WTC11 (cell line): ENCODE measurements at regions not wholly inside any gene's neighbourhood (a gene's known extent, or its start where the extent isn't known, plus 50 kb on each side); places are given as distances from the start of the nearest gene placed in this dataset.
A peak's percentile ranks its signal among the peaks of the same experiment; 100 is the strongest.

ENCODE experiments used
- ATAC-seq: fragments of 200-7000 bp; cut with Tn5 transposase; 2 replicates; pipeline ENCODE4 v1.10.0; 2021; ENCODE audit warnings: mild to moderate bottlenecking, moderate library complexity
- CTCF ChIA-PET: fragments of 300-600 bp; sonication (Branson Sonifier 250); formaldehyde crosslinking; loops from one replicate; lab custom pipeline; 2021; ENCODE audit warnings: antibody characterized with exemption; lab: Charles Lee
- POLR2A ChIA-PET: fragments of 350-600 bp; sonication (Branson Sonifier 250); formaldehyde crosslinking; loops from one replicate; lab custom pipeline; 2021; ENCODE audit warnings: antibody characterized with exemption; lab: Charles Lee
- DNase-seq: peaks from one replicate; pipeline ENCODE4 v3.0.0; 2021; ENCODE audit warnings: low spot score
- H3K27ac Mint-ChIP-seq: 2 replicates; pipeline ENCODE4 v1.8.0; 2021; ENCODE audit warnings: mixed read lengths
- H3K27me3 Mint-ChIP-seq: 2 replicates; pipeline ENCODE4 v1.8.0; 2021; ENCODE audit warnings: low read depth, mild to moderate bottlenecking, moderate library complexity, mixed read lengths
- H3K36me3 Mint-ChIP-seq: 2 replicates; pipeline ENCODE4 v1.8.0; 2021; ENCODE audit warnings: mixed read lengths
- H3K4me1 Mint-ChIP-seq: 2 replicates; pipeline ENCODE4 v1.8.0; 2022; ENCODE audit warnings: mixed read lengths
- H3K4me3 Mint-ChIP-seq: 2 replicates; pipeline ENCODE4 v1.8.0; 2021; ENCODE audit warnings: mild to moderate bottlenecking, moderate library complexity, mixed read lengths
- H3K9me3 Mint-ChIP-seq: 2 replicates; pipeline ENCODE4 v1.8.0; 2021; ENCODE audit warnings: mixed read lengths
- ATF1 ChIP-seq: sonication (generic); formaldehyde crosslinking; IDR thresholded peaks from 2 replicates; pipeline ENCODE4 v1.8.1; 2023; ENCODE audit warnings: mild to moderate bottlenecking, moderate library complexity, missing genetic modification reagents
- ETV6 ChIP-seq: sonication (generic); formaldehyde crosslinking; IDR thresholded peaks from 2 replicates; pipeline ENCODE4 v1.8.1; 2022; ENCODE audit warnings: mild to moderate bottlenecking, missing genetic modification reagents
- GABPB1 ChIP-seq: sonication (generic); formaldehyde crosslinking; IDR thresholded peaks from 2 replicates; pipeline ENCODE4 v1.8.1; 2023; ENCODE audit warnings: mild to moderate bottlenecking, missing genetic modification reagents
- HMGA2 ChIP-seq: fragments of 250-450 bp; sonication (Bioruptor Pico); IDR thresholded peaks from 2 replicates; pipeline ENCODE4 v1.4.0; 2021; ENCODE audit warnings: mild to moderate bottlenecking, moderate library complexity
- IRF2 ChIP-seq: sonication (generic); formaldehyde crosslinking; IDR thresholded peaks from 2 replicates; pipeline ENCODE4 v1.8.0; 2022; ENCODE audit warnings: low read depth, missing genetic modification reagents, borderline replicate concordance
- OVOL2 ChIP-seq: fragments of 250-450 bp; sonication (Bioruptor Pico); IDR thresholded peaks from 2 replicates; pipeline ENCODE4 v1.9.0; 2021; ENCODE audit warnings: mild to moderate bottlenecking, borderline replicate concordance
- ZNF219 ChIP-seq: sonication (generic); formaldehyde crosslinking; IDR thresholded peaks from 2 replicates; pipeline ENCODE4 v1.8.0; 2023; ENCODE audit warnings: missing genetic modification reagents, mild to moderate bottlenecking, borderline replicate concordance
- ZNF423 ChIP-seq: fragments of 250-450 bp; sonication (Bioruptor Pico); IDR thresholded peaks from 2 replicates; pipeline ENCODE4 v2.1.2; 2022; ENCODE audit warnings: mild to moderate bottlenecking, moderate library complexity
- TF ChIP-seq, protein P1 (sequence below): sonication (generic); formaldehyde crosslinking; IDR thresholded peaks from 2 replicates; pipeline ENCODE4 v1.8.0; 2022; ENCODE audit warnings: mild to moderate bottlenecking, missing genetic modification reagents
- TF ChIP-seq, protein P2 (sequence below): sonication (generic); formaldehyde crosslinking; IDR thresholded peaks from 2 replicates; pipeline ENCODE4 v1.8.1; 2023; ENCODE audit warnings: mild to moderate bottlenecking, missing genetic modification reagents, moderate library complexity
- TF ChIP-seq, protein P3 (sequence below): fragments of 200-600 bp; IDR thresholded peaks from 2 replicates; pipeline ENCODE4 v1.8.0; 2022; ENCODE audit warnings: antibody characterized with exemption
- TF ChIP-seq, protein P4 (sequence below): fragments of 250-450 bp; sonication (Bioruptor Pico); IDR thresholded peaks from 2 replicates; pipeline ENCODE4 v1.9.0; 2021; ENCODE audit warnings: moderate library complexity, mild to moderate bottlenecking, inconsistent platforms, borderline replicate concordance
- TF ChIP-seq, protein P5 (sequence below): sonication (generic); formaldehyde crosslinking; IDR thresholded peaks from 2 replicates; pipeline ENCODE4 v1.8.0; 2022; ENCODE audit warnings: mild to moderate bottlenecking, missing genetic modification reagents
- TF ChIP-seq, protein P6 (sequence below): sonication (generic); formaldehyde crosslinking; IDR thresholded peaks from 2 replicates; pipeline ENCODE4 v1.8.0; 2023; ENCODE audit warnings: missing genetic modification reagents
- TF ChIP-seq, protein P7 (sequence below): sonication (generic); formaldehyde crosslinking; conservative IDR thresholded peaks from 2 replicates; pipeline ENCODE4 v1.8.1; 2023; ENCODE audit warnings: mild to moderate bottlenecking, low read depth, missing genetic modification reagents, moderate library complexity

DNA sequence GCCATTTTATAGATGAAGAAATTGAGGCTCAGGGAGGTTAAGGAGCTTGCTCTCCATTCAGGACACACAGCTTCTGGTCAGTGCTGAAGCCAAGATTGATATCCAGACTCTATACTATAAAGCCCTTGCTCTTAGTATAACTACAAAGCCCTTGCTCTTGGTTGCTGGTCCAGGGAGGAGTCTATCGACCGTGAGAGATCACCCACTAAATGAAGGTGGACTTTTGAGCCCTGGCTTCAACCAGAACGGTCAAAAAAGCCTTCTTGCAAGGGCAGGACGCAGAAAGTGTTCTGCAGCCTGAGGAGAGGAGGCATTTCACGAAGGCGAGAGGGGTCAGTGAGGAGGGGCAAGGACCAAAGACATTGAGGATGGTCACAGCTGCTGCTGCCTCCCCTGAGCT is 176.3 kb downstream of the CYP26A1 start:
- ATAC-seq: no peak
- DNase-seq: no peak
- ChIA-PET CTCF (no interaction called here), POLR2A (no interaction called here)
- Mint-ChIP-seq H3K36me3 (no peaks in the 10 kb centered on the region), H3K4me1 (peaks cover 36% of the 10 kb centered on the region), H3K27me3 (peaks cover 9% of the 10 kb centered on the region), H3K27ac (no peak overlapping the region), H3K9me3 (peaks cover 5% of the 10 kb centered on the region; the same call in 1 of the 2 replicates), H3K4me3 (no peak overlapping the region)
- no peak for TF ChIP-seq ATF1 (CRISPR knock-in tag)
- TF ChIP-seq, protein P1, sequence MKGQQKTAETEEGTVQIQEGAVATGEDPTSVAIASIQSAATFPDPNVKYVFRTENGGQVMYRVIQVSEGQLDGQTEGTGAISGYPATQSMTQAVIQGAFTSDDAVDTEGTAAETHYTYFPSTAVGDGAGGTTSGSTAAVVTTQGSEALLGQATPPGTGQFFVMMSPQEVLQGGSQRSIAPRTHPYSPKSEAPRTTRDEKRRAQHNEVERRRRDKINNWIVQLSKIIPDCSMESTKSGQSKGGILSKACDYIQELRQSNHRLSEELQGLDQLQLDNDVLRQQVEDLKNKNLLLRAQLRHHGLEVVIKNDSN (CRISPR knock-in tag): no peak
- TF ChIP-seq ZNF219 (CRISPR knock-in tag): no peak
- TF ChIP-seq, protein P2, sequence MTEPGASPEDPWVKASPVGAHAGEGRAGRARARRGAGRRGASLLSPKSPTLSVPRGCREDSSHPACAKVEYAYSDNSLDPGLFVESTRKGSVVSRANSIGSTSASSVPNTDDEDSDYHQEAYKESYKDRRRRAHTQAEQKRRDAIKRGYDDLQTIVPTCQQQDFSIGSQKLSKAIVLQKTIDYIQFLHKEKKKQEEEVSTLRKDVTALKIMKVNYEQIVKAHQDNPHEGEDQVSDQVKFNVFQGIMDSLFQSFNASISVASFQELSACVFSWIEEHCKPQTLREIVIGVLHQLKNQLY (CRISPR knock-in tag): no peak
- TF ChIP-seq, protein P3, sequence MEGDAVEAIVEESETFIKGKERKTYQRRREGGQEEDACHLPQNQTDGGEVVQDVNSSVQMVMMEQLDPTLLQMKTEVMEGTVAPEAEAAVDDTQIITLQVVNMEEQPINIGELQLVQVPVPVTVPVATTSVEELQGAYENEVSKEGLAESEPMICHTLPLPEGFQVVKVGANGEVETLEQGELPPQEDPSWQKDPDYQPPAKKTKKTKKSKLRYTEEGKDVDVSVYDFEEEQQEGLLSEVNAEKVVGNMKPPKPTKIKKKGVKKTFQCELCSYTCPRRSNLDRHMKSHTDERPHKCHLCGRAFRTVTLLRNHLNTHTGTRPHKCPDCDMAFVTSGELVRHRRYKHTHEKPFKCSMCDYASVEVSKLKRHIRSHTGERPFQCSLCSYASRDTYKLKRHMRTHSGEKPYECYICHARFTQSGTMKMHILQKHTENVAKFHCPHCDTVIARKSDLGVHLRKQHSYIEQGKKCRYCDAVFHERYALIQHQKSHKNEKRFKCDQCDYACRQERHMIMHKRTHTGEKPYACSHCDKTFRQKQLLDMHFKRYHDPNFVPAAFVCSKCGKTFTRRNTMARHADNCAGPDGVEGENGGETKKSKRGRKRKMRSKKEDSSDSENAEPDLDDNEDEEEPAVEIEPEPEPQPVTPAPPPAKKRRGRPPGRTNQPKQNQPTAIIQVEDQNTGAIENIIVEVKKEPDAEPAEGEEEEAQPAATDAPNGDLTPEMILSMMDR: no peak
- TF ChIP-seq, protein P4, sequence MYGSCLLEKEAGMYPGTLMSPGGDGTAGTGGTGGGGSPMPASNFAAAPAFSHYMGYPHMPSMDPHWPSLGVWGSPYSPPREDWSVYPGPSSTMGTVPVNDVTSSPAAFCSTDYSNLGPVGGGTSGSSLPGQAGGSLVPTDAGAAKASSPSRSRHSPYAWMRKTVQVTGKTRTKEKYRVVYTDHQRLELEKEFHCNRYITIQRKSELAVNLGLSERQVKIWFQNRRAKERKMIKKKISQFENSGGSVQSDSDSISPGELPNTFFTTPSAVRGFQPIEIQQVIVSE (CRISPR knock-in tag): no peak
- TF ChIP-seq HMGA2 (CRISPR knock-in tag): no peak
- TF ChIP-seq OVOL2 (CRISPR knock-in tag): no peak
- TF ChIP-seq, protein P5, sequence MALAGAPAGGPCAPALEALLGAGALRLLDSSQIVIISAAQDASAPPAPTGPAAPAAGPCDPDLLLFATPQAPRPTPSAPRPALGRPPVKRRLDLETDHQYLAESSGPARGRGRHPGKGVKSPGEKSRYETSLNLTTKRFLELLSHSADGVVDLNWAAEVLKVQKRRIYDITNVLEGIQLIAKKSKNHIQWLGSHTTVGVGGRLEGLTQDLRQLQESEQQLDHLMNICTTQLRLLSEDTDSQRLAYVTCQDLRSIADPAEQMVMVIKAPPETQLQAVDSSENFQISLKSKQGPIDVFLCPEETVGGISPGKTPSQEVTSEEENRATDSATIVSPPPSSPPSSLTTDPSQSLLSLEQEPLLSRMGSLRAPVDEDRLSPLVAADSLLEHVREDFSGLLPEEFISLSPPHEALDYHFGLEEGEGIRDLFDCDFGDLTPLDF: no peak
- TF ChIP-seq, protein P6, sequence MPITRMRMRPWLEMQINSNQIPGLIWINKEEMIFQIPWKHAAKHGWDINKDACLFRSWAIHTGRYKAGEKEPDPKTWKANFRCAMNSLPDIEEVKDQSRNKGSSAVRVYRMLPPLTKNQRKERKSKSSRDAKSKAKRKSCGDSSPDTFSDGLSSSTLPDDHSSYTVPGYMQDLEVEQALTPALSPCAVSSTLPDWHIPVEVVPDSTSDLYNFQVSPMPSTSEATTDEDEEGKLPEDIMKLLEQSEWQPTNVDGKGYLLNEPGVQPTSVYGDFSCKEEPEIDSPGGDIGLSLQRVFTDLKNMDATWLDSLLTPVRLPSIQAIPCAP (CRISPR knock-in tag): no peak

DNA sequence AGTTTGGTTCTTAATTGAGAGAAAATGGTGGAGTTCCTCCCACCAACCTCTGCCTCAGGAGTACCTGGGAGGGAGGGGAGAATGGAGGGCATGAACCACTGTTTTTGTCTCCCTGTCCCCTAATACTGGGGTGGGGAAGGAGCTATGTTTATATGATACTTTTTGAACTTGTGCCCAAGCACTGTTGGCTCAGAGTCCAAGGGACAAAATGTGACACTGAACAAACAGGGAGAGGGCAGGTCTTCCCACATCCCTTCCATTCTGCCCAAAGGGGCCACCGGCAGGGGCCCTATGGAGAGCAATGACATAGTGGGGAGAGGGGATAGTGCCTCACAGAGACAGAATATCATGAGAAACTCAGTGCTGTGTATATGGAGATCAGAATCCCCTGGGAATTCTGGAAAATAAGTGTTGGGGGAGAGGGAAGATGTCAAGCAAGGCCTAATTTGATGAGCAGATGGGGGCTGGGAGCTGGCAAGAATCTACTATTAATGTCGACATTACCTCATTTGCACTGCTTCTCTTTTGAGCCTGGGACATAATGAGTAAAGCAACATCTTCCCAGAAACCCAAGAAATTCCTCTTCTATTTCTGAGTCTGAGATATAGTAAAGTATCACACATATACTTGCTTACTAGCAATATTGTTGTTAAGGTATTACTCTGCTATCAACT is 180.6 kb downstream of the CYP26A1 start:
- H3K4me3 Mint-ChIP-seq: no peak overlapping the region
- ChIA-PET POLR2A (no interaction called here), CTCF (no interaction called here)

DNA sequence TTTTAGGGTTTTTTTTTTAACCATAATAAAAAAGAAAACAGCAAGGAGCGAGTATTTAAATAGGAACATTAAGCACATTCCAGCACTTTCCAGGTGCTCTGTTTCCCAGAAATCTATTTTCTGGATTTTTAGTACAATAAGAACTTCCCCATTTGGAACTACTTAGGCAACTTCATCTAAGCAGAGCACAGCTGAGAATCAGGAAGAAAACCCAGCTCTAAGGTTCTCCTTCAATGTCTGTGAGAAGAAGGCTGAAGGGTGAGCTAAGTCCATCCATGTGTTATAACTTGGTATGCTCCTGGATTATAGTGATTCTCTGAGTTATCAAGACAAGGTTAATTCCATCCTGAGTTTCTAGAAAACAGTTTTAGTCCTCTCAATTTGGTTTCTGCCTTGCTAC is 181.9 kb downstream of the CYP26A1 start:
- peaks cover 28% of the 10 kb centered on the region for H3K4me1 Mint-ChIP-seq
- TF ChIP-seq, protein P7, sequence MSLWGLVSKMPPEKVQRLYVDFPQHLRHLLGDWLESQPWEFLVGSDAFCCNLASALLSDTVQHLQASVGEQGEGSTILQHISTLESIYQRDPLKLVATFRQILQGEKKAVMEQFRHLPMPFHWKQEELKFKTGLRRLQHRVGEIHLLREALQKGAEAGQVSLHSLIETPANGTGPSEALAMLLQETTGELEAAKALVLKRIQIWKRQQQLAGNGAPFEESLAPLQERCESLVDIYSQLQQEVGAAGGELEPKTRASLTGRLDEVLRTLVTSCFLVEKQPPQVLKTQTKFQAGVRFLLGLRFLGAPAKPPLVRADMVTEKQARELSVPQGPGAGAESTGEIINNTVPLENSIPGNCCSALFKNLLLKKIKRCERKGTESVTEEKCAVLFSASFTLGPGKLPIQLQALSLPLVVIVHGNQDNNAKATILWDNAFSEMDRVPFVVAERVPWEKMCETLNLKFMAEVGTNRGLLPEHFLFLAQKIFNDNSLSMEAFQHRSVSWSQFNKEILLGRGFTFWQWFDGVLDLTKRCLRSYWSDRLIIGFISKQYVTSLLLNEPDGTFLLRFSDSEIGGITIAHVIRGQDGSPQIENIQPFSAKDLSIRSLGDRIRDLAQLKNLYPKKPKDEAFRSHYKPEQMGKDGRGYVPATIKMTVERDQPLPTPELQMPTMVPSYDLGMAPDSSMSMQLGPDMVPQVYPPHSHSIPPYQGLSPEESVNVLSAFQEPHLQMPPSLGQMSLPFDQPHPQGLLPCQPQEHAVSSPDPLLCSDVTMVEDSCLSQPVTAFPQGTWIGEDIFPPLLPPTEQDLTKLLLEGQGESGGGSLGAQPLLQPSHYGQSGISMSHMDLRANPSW (CRISPR knock-in tag): no peak
- TF ChIP-seq ETV6 (CRISPR knock-in tag): no peak
- TF ChIP-seq, all 79 proteins: peak for 0
- Mint-ChIP-seq H3K9me3 (no peaks in the 10 kb centered on the region), H3K36me3 (no peaks in the 10 kb centered on the region), H3K4me3 (no peak overlapping the region), H3K27ac (no peak overlapping the region), H3K27me3 (no peaks in the 10 kb centered on the region)
- no peak for ATAC-seq
- CTCF ChIA-PET: no interaction called here
- POLR2A ChIA-PET: interaction anchor here (0.7 kb wide), 1 partner anchor 99 kb away, joined by 3 read pairs; no protein-coding TSS in a partner anchor
- no peak for DNase-seq

More for the DNA sequence above, 180.6 kb downstream of the CYP26A1 start:
- 0 out of 2 replicates have a peak, but pooled peaks have one; percentile 13 for TF ChIP-seq GABPB1 (CRISPR knock-in tag)
- TF ChIP-seq ZNF423 (CRISPR knock-in tag): no peak
- TF ChIP-seq HMGA2 (CRISPR knock-in tag): no peak
- TF ChIP-seq IRF2 (CRISPR knock-in tag): no peak
- Mint-ChIP-seq H3K27me3 (no peaks in the 10 kb centered on the region), H3K36me3 (no peaks in the 10 kb centered on the region), H3K27ac (no peak overlapping the region), H3K9me3 (no peaks in the 10 kb centered on the region), H3K4me1 (peaks cover 27% of the 10 kb centered on the region)
- DNase-seq (no peak), ATAC-seq (no peak)
